ENCODE measurements at regions not wholly inside any gene's neighbourhood (a gene's known extent, or its start where the extent isn't known, plus 50 kb on each side); places are given as distances from the start of the nearest gene placed in this dataset.

- ATAC-seq (no peak), DNase-seq (no peak)
- ChIA-PET POLR2A (no interaction called here), CTCF (no interaction called here)
- Mint-ChIP-seq H3K4me3 (no peak overlapping the region), H3K9me3 (no peaks in the 10 kb centered on the region), H3K36me3 (no peaks in the 10 kb centered on the region), H3K4me1 (no peaks in the 10 kb centered on the region), H3K27me3 (peaks cover 2 to 29% (median 17%) of the 10 kb centered on the region in 5 donors), H3K27ac (no peak overlapping the region)
- Histone ChIP-seq H3K27ac (ENCODE audit: low read depth, low read length) (no peak overlapping the region), H3K36me3 (ENCODE audit: control insufficient read depth in 2 of 3, insufficient read depth in 3 of 3, low read length in 3 of 3) (no peaks in the 10 kb centered on the region), H3K4me1 (ENCODE audit: control insufficient read depth in 2 of 2, insufficient read depth in 2 of 2, low read length in 2 of 2) (no peaks in the 10 kb centered on the region), H3K4me3 (ENCODE audit: low read length) (no peak overlapping the region), H3K27me3 (ENCODE audit: control insufficient read depth in 2 of 2, insufficient read depth in 2 of 2, low read length in 2 of 2) (no peaks in the 10 kb centered on the region), H3K9me3 (ENCODE audit: control insufficient read depth in 2 of 3, low read length in 3 of 3) (no peaks in the 10 kb centered on the region)
- intact Hi-C loops (cut with micrococcal nuclease), result no loop called here
Measured at GRCh38 chr6:40169878-40170277, 235.6 kb upstream of the MOCS1 start.

- Histone ChIP-seq H3K36me3 (ENCODE audit: control insufficient read depth in 2 of 3, insufficient read depth in 3 of 3, low read length in 3 of 3) (no peaks in the 10 kb centered on the region), H3K4me1 (ENCODE audit: control insufficient read depth in 2 of 2, insufficient read depth in 2 of 2, low read length in 2 of 2) (no peaks in the 10 kb centered on the region), H3K27me3 (ENCODE audit: control insufficient read depth in 2 of 2, insufficient read depth in 2 of 2, low read length in 2 of 2) (no peaks in the 10 kb centered on the region), H3K27ac (ENCODE audit: low read depth, low read length) (no peak overlapping the region), H3K9me3 (ENCODE audit: control insufficient read depth in 2 of 3, low read length in 3 of 3) (no peaks in the 10 kb centered on the region), H3K4me3 (ENCODE audit: low read length) (no peak overlapping the region)
- H3K4me3 Mint-ChIP-seq, result no peak overlapping the region
- no peak overlapping the region for H3K27ac Mint-ChIP-seq
- H3K27me3 Mint-ChIP-seq, result peaks cover 2 to 29% (median 23%) of the 10 kb centered on the region in 5 donors
- ChIA-PET POLR2A (no interaction called here), CTCF (no interaction called here)
- H3K9me3 Mint-ChIP-seq, result no peaks in the 10 kb centered on the region
- no peaks in the 10 kb centered on the region for H3K36me3 Mint-ChIP-seq
- DNase-seq, result no peak
- intact Hi-C loops (cut with micrococcal nuclease), result no loop called here
- no peak for ATAC-seq
- no peaks in the 10 kb centered on the region for H3K4me1 Mint-ChIP-seq
Measured at GRCh38 chr6:40166963-40167362, 232.7 kb upstream of the MOCS1 start.

DNA sequence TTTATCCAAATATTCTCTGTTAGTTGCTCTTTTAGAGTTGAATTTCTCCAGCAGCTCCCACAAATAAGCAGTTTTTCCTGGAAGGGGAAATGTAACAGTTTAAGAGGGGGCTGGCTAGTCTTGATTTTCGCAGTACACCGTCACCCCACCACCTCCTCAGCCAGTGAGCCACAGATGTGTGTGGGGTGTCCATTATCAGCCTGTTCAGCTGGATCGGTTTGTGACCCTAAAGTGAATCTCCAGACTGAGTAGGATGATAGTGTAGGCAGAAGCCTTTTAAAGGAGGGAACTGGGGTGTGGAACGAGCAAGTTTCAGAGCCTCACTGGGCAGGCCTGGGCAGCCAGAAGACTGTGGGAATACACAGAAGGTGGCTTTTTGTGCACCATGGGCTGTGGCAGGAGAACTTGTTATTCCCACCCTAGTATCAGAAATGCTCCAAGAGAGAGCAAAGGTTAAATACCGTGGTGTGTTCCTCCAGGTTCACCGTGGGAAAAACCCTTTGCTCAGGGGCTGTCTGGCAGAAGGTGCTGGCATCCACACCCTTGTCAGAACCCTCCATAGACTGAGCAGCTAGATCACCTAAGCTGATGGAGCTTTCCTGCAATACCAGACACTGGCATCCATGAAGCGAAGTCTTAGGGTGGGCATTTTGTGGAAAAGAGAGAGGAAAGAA, 230.9 kb upstream of the MOCS1 start:
- H3K27me3 ChIP-seq (ENCODE audit: control insufficient read depth in 2 of 2, insufficient read depth in 2 of 2, low read length in 2 of 2), result no peaks in the 10 kb centered on the region
- H3K4me1 ChIP-seq (ENCODE audit: control insufficient read depth in 2 of 2, insufficient read depth in 2 of 2, low read length in 2 of 2), result no peaks in the 10 kb centered on the region
- no peak overlapping the region for H3K4me3 Mint-ChIP-seq
- no peaks in the 10 kb centered on the region for H3K36me3 ChIP-seq (ENCODE audit: control insufficient read depth in 2 of 3, insufficient read depth in 3 of 3, low read length in 3 of 3)
- H3K9me3 Mint-ChIP-seq, result no peaks in the 10 kb centered on the region
- intact Hi-C loops (cut with micrococcal nuclease), result no loop called here
- no peak for ATAC-seq
- no peak overlapping the region for H3K27ac Mint-ChIP-seq
- no peaks in the 10 kb centered on the region for H3K36me3 Mint-ChIP-seq
- H3K9me3 ChIP-seq (ENCODE audit: control insufficient read depth in 2 of 3, low read length in 3 of 3), result no peaks in the 10 kb centered on the region
- H3K4me1 Mint-ChIP-seq, result no peaks in the 10 kb centered on the region
- POLR2A ChIA-PET, result no interaction called here
- H3K4me3 ChIP-seq (ENCODE audit: low read length), result no peak overlapping the region
- peaks cover 0 to 24% (median 17%) of the 10 kb centered on the region in 5 donors for H3K27me3 Mint-ChIP-seq
- DNase-seq, result no peak
- CTCF ChIA-PET, result no interaction called here
- no peak overlapping the region for H3K27ac ChIP-seq (ENCODE audit: low read depth, low read length)

DNA sequence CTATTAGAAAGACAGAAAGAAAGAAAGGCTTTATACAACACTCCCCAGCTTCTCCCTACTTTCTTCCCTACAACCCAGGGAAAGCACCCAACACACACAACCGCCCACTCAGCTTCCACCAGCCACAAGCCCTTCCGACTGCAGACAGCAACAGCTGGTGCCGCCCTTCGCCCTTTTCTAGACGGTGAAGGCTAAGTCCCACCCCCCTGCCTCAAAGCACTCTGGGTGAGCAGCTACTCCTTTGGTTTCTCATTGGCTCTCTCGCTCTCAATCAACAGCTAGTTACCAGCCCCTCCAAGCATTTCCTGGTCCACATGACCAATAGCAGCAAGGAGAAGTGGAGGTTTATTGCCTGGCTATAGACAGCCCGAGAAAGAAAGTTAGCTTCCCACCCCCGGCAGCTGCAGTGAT, 230.1 kb upstream of the MOCS1 start:
- Mint-ChIP-seq H3K4me1 (no peaks in the 10 kb centered on the region), H3K9me3 (no peaks in the 10 kb centered on the region), H3K4me3 (no peak overlapping the region), H3K27me3 (peaks cover 0 to 23% (median 14%) of the 10 kb centered on the region in 5 donors), H3K27ac (no peak overlapping the region), H3K36me3 (no peaks in the 10 kb centered on the region)
- Histone ChIP-seq H3K9me3 (ENCODE audit: control insufficient read depth in 2 of 3, low read length in 3 of 3) (no peaks in the 10 kb centered on the region), H3K4me1 (ENCODE audit: control insufficient read depth in 2 of 2, insufficient read depth in 2 of 2, low read length in 2 of 2) (no peaks in the 10 kb centered on the region), H3K27me3 (ENCODE audit: control insufficient read depth in 2 of 2, insufficient read depth in 2 of 2, low read length in 2 of 2) (no peaks in the 10 kb centered on the region), H3K36me3 (ENCODE audit: control insufficient read depth in 2 of 3, insufficient read depth in 3 of 3, low read length in 3 of 3) (no peaks in the 10 kb centered on the region), H3K4me3 (ENCODE audit: low read length) (no peak overlapping the region), H3K27ac (ENCODE audit: low read depth, low read length) (no peak overlapping the region)
- no peak for ATAC-seq
- ChIA-PET POLR2A (no interaction called here), CTCF (no interaction called here)
- DNase-seq, result no peak
- intact Hi-C loops (cut with micrococcal nuclease), result no loop called here

GRCh38 chr6:40163924-40164323, 229.7 kb upstream of the MOCS1 start:
- H3K36me3 ChIP-seq (ENCODE audit: control insufficient read depth in 2 of 3, insufficient read depth in 3 of 3, low read length in 3 of 3), result no peaks in the 10 kb centered on the region
- H3K9me3 Mint-ChIP-seq, result no peaks in the 10 kb centered on the region
- H3K27ac Mint-ChIP-seq, result no peak overlapping the region
- H3K4me3 ChIP-seq (ENCODE audit: low read length), result no peak overlapping the region
- no peaks in the 10 kb centered on the region for H3K36me3 Mint-ChIP-seq
- H3K4me3 Mint-ChIP-seq, result no peak overlapping the region
- no peak for DNase-seq
- no peak for ATAC-seq
- ChIA-PET CTCF (no interaction called here), POLR2A (no interaction called here)
- no peaks in the 10 kb centered on the region for H3K4me1 ChIP-seq (ENCODE audit: control insufficient read depth in 2 of 2, insufficient read depth in 2 of 2, low read length in 2 of 2)
- peaks cover 0 to 20% (median 10%) of the 10 kb centered on the region in 5 donors for H3K27me3 Mint-ChIP-seq
- no peak overlapping the region for H3K27ac ChIP-seq (ENCODE audit: low read depth, low read length)
- H3K27me3 ChIP-seq (ENCODE audit: control insufficient read depth in 2 of 2, insufficient read depth in 2 of 2, low read length in 2 of 2), result no peaks in the 10 kb centered on the region
- no peaks in the 10 kb centered on the region for H3K9me3 ChIP-seq (ENCODE audit: control insufficient read depth in 2 of 3, low read length in 3 of 3)
- H3K4me1 Mint-ChIP-seq, result no peaks in the 10 kb centered on the region
- intact Hi-C loops (cut with micrococcal nuclease), result no loop called here

- POLR2A ChIA-PET, result no interaction called here
- Histone ChIP-seq H3K27ac (ENCODE audit: low read depth, low read length) (no peak overlapping the region), H3K4me3 (ENCODE audit: low read length) (no peak overlapping the region), H3K9me3 (ENCODE audit: control insufficient read depth in 2 of 3, low read length in 3 of 3) (no peaks in the 10 kb centered on the region), H3K4me1 (ENCODE audit: control insufficient read depth in 2 of 2, insufficient read depth in 2 of 2, low read length in 2 of 2) (no peaks in the 10 kb centered on the region), H3K27me3 (ENCODE audit: control insufficient read depth in 2 of 2, insufficient read depth in 2 of 2, low read length in 2 of 2) (no peaks in the 10 kb centered on the region), H3K36me3 (ENCODE audit: control insufficient read depth in 2 of 3, insufficient read depth in 3 of 3, low read length in 3 of 3) (no peaks in the 10 kb centered on the region)
- peaks cover 0 to 14% (median 5%) of the 10 kb centered on the region in 5 donors for H3K27me3 Mint-ChIP-seq
- no peak for ATAC-seq
- CTCF ChIA-PET, result no interaction called here
- H3K9me3 Mint-ChIP-seq, result peaks cover 0 to 3% (median 0%) of the 10 kb centered on the region in 11 donors
- no peak for DNase-seq
- intact Hi-C loops (cut with micrococcal nuclease), result no loop called here
- H3K36me3 Mint-ChIP-seq, result no peaks in the 10 kb centered on the region
- no peak overlapping the region for H3K27ac Mint-ChIP-seq
- no peaks in the 10 kb centered on the region for H3K4me1 Mint-ChIP-seq
- H3K4me3 Mint-ChIP-seq, result no peak overlapping the region
Measured at GRCh38 chr6:40162074-40162473, 227.8 kb upstream of the MOCS1 start.

GRCh38 chr6:40160826-40161225, 226.6 kb upstream of the MOCS1 start:
- Histone ChIP-seq H3K27me3 (ENCODE audit: control insufficient read depth in 2 of 2, insufficient read depth in 2 of 2, low read length in 2 of 2) (no peaks in the 10 kb centered on the region), H3K9me3 (ENCODE audit: control insufficient read depth in 2 of 3, low read length in 3 of 3) (no peaks in the 10 kb centered on the region), H3K36me3 (ENCODE audit: control insufficient read depth in 2 of 3, insufficient read depth in 3 of 3, low read length in 3 of 3) (no peaks in the 10 kb centered on the region), H3K27ac (ENCODE audit: low read depth, low read length) (no peak overlapping the region), H3K4me3 (ENCODE audit: low read length) (no peak overlapping the region), H3K4me1 (ENCODE audit: control insufficient read depth in 2 of 2, insufficient read depth in 2 of 2, low read length in 2 of 2) (no peaks in the 10 kb centered on the region)
- Mint-ChIP-seq H3K4me3 (no peak overlapping the region), H3K4me1 (no peaks in the 10 kb centered on the region), H3K36me3 (no peaks in the 10 kb centered on the region), H3K9me3 (peaks cover 0 to 4% (median 0%) of the 10 kb centered on the region in 11 donors), H3K27ac (no peak overlapping the region), H3K27me3 (peaks cover 0 to 19% (median 7%) of the 10 kb centered on the region in 5 donors)
- DNase-seq (no peak), ATAC-seq (no peak)
- ChIA-PET CTCF (no interaction called here), POLR2A (no interaction called here)
- intact Hi-C loops (cut with micrococcal nuclease), result no loop called here
